Stimulated activated CD4-positive, alpha-beta T cell treated with anti-CD3 and anti-CD28 coated beads, Interleukin-15, amount 100 ng/mL, for 24 hours (primary cell): ENCODE measurements at regions not wholly inside any gene's neighbourhood (a gene's known extent, or its start where the extent isn't known, plus 50 kb on each side); places are given as distances from the start of the nearest gene placed in this dataset.
"Not testable (repeated sequence)": the region's sequence is repeated elsewhere in the genome, so short reads cannot be mapped to it uniquely, and the experiment has no call there.

ENCODE experiments used
- DNase-seq: peaks from one replicate; pipeline ENCODE4 v3.0.0-alpha.2; 2020

DNA sequence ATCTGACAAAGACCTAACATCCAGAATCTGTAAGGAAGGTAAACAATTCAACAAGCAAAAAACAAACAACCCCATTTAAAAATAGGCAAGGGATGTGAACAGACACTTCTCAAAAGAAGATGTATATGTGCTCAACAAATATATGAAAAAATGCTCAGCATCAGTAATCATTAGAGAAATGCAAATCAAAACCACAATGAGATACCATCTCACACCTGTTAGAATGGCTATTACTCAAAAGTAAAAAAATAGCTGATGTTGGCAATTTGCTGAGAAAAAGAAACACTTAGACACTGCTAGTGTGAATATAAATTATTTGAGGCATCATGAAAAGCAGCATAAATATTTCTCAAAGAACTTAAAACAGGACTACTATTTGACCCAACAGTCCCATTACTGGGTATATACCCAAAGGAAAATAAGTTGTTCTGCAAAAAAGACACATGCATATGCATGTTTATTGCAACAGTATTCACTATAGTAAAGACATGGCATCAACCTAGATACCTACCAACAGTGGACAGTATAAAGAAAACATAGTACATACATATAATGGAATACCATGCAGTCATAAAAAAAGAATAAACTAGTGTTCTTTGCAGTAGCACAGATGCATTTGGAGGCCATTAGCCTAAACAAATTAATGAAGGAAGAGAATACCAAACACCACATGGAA, 980.1 kb downstream of the KCNMA1 start:
- DNase-seq: no peak

- no peak for DNase-seq
These were observed 986.5 kb downstream of the KCNMA1 start for GRCh38 chr10:76651154-76651553.

GRCh38 chr10:76649723-76650127, 987.9 kb downstream of the KCNMA1 start:
- no peak for DNase-seq

GRCh38 chr10:76649254-76649653, 988.4 kb downstream of the KCNMA1 start:
- no peak for DNase-seq

GRCh38 chr10:76647301-76647700, 990.3 kb downstream of the KCNMA1 start:
- DNase-seq: no peak

DNA sequence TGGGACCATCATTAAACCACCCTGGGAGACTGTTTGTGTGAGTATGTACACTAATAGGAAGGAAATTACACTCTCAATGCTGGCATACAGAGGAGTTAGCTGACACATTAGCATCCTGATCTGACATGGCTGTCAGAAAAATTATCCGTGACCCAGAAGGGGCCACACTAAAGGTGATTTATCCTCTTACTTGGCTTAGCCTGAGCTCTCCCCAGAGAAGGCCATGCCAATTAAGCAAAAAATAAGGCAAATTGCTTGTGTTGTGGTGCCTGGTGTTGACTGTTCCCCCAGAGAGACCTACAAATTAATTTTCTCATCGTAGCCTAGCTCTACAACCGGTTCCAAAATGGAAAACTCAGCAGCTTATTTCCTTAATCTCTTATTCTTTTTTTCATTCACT, 992.3 kb downstream of the KCNMA1 start:
- DNase-seq: no peak

DNA sequence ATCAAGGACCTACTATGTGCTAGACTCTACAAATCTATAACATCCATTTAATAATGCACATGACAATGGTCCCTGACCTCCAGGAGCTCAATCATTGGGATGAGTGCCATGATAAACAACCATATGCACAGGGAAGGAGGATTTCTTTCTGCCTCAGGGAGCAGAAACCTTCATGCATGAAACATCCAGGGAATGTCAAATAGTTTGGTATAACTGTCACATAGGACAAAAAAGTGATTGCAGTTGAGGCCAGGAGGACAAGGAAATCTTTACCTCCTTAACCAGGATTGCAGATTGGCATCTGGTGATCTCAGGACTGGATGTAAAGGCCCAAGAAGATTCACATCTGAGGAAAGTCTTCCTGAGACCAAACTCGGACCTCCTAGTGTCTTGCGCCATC, 993.1 kb downstream of the KCNMA1 start:
- DNase-seq: no peak

- no peak for DNase-seq
These were observed 994.1 kb downstream of the KCNMA1 start for GRCh38 chr10:76643511-76643911.

DNA sequence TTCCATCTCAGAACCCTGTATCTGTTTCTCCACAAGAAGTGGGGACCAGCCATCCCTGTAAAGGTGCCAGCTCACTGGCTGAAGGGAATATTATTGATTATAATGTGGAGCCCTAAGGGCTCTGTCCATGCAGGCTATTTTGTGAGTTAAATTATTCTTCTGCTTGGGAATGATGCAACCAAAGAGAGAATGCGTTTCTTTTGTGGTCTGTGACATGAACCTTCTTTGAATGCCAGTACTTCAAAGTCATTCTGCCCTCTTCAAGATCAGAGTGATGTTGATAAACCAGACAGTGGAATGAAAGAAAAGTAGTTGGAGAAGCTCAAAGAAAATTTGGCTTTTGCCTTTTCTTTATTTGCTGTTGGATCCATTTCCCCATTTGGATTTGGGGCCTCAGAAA, 995.2 kb downstream of the KCNMA1 start:
- no peak for DNase-seq

GRCh38 chr10:76641215-76641614, 996.4 kb downstream of the KCNMA1 start:
- no peak for DNase-seq

DNA sequence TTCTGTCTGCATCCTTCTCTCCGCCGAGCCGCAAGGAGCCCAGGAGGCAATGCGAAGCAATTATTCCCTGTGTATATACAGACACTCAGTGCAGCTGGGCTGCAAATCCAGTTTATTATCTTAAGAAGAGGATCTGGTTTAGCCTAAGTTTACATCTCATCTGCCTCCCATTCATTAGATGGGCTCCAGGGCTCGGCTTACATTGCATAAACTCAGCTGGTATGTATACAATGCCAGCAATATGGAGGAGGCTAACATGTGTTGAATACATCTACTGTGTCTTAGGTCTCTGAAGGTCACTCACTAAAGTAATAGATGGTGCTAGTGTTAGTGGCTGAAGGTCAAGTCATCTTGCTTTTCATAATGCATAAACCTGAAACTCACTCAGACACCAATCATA, 996.8 kb downstream of the KCNMA1 start:
- DNase-seq: no peak

GRCh38 chr10:76632767-76633051, 1004.9 kb downstream of the KCNMA1 start:
- peak; percentile 5 for DNase-seq

GRCh38 chr10:76631884-76632766, 1005.5 kb downstream of the KCNMA1 start:
- DNase-seq: no peak

DNA sequence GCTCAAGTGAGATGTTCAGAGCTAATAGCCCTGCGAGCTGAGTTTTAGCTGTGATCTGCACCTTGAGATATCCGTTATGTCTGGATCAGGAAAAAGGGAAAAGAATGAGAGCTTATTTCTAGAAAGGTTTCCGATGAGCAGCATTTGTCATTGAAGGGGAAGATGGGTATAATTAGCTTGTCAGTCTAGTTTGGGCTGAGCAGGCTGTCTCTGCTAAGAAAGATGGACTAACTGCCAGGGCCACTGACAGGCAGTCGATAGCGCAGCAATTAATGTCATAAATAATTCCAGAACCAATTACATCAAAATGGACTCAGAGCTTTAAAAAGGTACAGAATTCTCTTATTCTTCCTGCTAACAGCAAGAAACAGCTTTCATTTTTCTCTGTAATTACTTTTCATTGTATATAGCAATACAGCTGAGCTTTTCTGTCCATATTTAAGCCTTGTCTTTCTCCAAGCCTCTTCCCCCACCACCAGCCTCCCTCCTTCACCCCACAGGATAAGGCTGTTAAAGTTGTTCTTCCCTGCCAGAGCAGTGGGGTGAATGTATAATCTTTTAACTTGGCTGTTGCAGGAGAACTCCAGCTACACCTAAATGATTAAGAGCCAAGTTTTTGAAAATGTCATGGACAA, 1006.5 kb downstream of the KCNMA1 start:
- no peak for DNase-seq

DNA sequence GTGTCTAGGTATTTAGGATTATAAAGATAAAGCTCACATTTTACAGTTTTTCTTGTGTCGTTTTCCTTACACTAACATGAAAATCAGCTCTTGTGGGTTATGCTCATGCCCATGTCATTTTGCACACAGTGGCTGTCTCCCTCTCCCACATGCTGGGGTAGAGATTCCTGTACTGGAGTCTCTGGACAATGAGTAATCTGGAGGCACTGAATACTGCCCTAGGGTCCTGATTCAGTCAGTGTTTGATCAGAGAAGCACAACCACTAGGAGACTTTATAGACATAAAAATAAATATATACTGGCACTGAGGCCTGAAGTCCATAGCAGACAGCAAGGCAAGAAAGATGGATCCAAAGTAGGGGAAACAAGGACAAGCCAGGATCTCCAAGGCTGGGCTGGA, 1008.8 kb downstream of the KCNMA1 start:
- DNase-seq: no peak

DNA sequence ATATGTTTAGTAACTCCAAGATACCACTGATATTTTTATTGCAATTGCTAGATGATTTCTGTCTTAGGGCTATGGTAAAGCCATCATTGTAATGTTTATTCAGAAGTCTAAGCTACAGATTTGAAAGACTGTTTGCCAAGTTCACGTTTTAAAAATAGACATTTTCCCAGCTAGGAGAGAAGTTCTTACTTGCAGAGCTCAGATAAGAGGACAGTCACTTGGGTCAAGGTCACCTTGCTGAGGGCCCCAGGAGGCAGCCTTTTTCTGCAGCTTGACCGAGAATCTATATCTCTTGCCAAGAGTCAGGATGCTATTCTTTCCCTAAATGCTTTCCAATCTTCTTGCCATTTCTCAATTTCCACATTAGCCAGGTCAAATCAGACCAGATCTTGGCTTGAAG, 1011.2 kb downstream of the KCNMA1 start:
- DNase-seq: no peak

DNA sequence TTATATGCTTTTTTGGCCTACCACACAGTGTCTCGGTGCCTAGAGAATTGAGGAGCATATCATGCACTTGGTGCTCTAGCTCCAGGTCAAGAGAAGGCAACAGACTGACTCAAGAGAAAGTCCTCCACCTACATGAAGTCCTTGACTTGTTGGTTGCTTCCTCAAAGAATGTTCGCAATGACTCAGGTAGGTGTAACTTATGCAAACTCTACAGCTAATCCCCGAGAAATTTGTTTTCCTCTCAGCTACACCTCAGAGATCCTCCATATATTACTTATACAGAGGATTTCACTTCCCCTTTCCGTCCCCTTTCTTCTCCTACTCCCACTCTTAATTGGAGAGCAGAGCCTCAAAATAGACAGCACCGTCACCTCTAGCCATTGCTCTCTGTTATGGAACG, 1013.1 kb downstream of the KCNMA1 start:
- DNase-seq: no peak

DNA sequence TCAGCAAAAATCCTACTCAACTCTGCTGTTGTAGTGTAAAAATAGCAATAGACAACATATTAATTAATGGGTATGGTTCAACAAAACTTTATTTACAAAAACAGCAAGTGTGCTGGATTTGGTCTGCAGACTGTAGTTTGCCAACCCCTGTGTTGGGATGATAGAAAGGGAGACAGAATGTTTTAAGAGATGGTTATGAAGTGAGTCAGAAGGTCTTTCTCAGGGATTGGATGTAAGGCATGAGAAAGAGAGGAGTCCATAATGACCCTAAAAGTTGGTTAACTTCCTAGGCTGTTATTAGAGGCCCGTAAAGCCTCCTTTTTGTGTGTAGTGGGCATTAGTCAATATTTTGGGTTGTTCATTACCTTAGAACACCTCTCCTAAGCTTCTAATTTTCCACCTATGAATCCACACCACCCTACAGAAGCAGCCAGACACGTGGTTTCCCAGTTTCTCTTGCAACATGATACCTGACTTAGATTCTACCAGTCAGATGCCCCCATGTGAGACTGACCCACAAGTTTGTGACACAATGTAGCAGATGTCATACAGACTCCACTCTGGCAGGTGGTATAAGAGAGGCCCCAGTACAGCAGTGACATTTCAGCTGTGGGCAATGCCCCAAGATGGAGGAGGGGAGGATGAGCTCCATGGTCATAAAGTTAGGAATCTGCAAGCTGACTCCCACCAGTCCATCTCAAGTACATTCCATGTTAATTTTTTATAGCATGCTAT, 1015.6 kb downstream of the KCNMA1 start:
- no peak for DNase-seq

DNA sequence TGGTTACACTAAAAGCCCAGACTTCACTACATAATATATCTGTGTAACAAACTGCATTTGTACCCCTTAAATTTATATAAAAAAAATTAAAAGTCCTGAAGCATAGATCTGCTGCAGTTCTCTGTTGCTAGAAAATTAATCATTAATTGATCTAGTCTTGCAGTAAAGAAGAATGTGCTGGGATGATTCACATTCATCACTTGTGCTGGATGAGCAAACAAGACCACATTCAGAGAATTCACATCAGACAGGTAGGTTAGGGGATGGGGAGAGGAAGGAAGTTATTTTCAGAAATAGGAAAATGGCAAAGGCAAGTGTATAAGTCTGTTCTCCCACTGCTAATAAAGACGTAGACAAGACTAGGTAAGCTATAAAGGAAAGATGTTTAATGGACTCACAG, 1019.0 kb downstream of the KCNMA1 start:
- no peak for DNase-seq

DNA sequence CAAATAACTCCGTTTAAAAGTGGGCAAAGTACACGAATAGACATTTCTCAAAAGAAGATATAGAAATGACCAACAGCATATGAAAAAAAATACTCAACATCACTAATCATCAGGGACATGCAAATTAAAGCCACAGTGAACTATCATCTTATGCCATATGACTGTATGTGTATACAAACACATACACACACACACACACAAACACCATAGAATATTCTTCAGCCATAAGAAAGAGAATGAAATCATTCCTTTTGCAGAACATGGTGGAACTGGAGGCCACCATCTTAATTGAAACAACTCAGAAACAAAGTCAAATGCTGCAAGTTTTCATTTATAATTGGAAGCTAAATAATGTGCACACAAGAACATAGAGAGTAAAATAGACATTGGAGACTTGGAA, 1019.4 kb downstream of the KCNMA1 start:
- no peak for DNase-seq

DNA sequence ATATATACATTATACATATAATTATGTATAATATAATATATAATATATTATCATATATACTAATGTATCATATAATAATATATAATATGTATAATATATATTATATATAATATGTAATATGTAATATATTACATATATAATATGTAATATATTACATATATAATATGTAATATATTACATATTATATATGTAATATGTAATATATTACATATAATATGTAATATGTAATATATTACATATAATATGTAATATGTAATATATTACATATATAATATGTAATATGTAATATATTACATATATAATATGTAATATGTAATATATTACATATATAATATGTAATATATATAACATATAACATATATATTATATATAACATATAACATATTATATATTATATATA, 1020.9 kb downstream of the KCNMA1 start:
- DNase-seq: not testable (repeated sequence)

- DNase-seq: no peak
These were observed 1022.6 kb downstream of the KCNMA1 start for GRCh38 chr10:76615049-76615448.
